ENCODE measurements at regions not wholly inside any gene's neighbourhood (a gene's known extent, or its start where the extent isn't known, plus 50 kb on each side); places are given as distances from the start of the nearest gene placed in this dataset.

GRCh38 chr15:66905954-66906353, 159.4 kb upstream of the SMAD3 start:
- no peak for DNase-seq
- Mint-ChIP-seq H3K9me3 (peaks cover 0 to 3% (median 0%) of the 10 kb centered on the region in 5 donors), H3K27me3 (peaks cover 7 to 27% of the 10 kb centered on the region in 2 donors), H3K4me1 (peaks cover 0 to 4% (median 3%) of the 10 kb centered on the region in 3 donors), H3K27ac (no peak overlapping the region), H3K36me3 (peaks cover 0 to 1% (median 0%) of the 10 kb centered on the region in 3 donors), H3K4me3 (no peak overlapping the region)
- H3K27me3 ChIP-seq (ENCODE audit: insufficient read depth, low read length, poor library complexity, severe bottlenecking), result no peaks in the 10 kb centered on the region
- H3K4me1 ChIP-seq (ENCODE audit: insufficient read depth, low read length), result no peaks in the 10 kb centered on the region
- H3K9me3 ChIP-seq (ENCODE audit: low read length), result no peaks in the 10 kb centered on the region
- H3K4me3 ChIP-seq (ENCODE audit: low read length), result no peak overlapping the region
- CTCF ChIA-PET, result no interaction called here
- POLR2A ChIA-PET, result no interaction called here
- no peaks in the 10 kb centered on the region for H3K36me3 ChIP-seq (ENCODE audit: insufficient read depth, low read length)
- no peak overlapping the region for H3K27ac ChIP-seq (ENCODE audit: low read depth, low read length)

- peak overlapping the region in 1 of 7 donors; percentile 77 for H3K4me3 Mint-ChIP-seq
- DNase-seq, result no peak
- H3K9me3 Mint-ChIP-seq, result peaks cover 0 to 3% (median 0%) of the 10 kb centered on the region in 5 donors
- CTCF ChIA-PET, result no interaction called here
- no peaks in the 10 kb centered on the region for H3K36me3 ChIP-seq (ENCODE audit: insufficient read depth, low read length)
- peaks cover 7 to 27% of the 10 kb centered on the region in 2 donors for H3K27me3 Mint-ChIP-seq
- no peak overlapping the region for H3K27ac Mint-ChIP-seq
- peaks cover 2 to 10% (median 7%) of the 10 kb centered on the region in 3 donors for H3K4me1 Mint-ChIP-seq
- H3K27ac ChIP-seq (ENCODE audit: low read depth, low read length), result no peak overlapping the region
- H3K4me1 ChIP-seq (ENCODE audit: insufficient read depth, low read length), result peaks cover 8% of the 10 kb centered on the region
- H3K27me3 ChIP-seq (ENCODE audit: insufficient read depth, low read length, poor library complexity, severe bottlenecking), result no peaks in the 10 kb centered on the region
- H3K4me3 ChIP-seq (ENCODE audit: low read length), result no peak overlapping the region
- H3K36me3 Mint-ChIP-seq, result peaks cover 0 to 1% (median 0%) of the 10 kb centered on the region in 3 donors
- POLR2A ChIA-PET, result no interaction called here
- H3K9me3 ChIP-seq (ENCODE audit: low read length), result no peaks in the 10 kb centered on the region
Observed at GRCh38 chr15:66906668-66907614, 158.5 kb upstream of the SMAD3 start.

GRCh38 chr15:66907826-66908743, 157.3 kb upstream of the SMAD3 start:
- Mint-ChIP-seq H3K36me3 (peaks cover 0 to 1% (median 0%) of the 10 kb centered on the region in 3 donors), H3K4me1 (peaks cover 7 to 19% (median 14%) of the 10 kb centered on the region in 3 donors)

GRCh38 chr15:66908744-66909095, 156.7 kb upstream of the SMAD3 start:
- no peaks in the 10 kb centered on the region for H3K27me3 ChIP-seq (ENCODE audit: insufficient read depth, low read length, poor library complexity, severe bottlenecking)
- peaks cover 14 to 27% of the 10 kb centered on the region in 2 donors for H3K27me3 Mint-ChIP-seq
- H3K9me3 ChIP-seq (ENCODE audit: low read length), result no peaks in the 10 kb centered on the region
- H3K36me3 Mint-ChIP-seq, result peaks cover 0 to 1% (median 0%) of the 10 kb centered on the region in 3 donors
- H3K4me1 Mint-ChIP-seq, result peaks cover 7 to 19% (median 12%) of the 10 kb centered on the region in 3 donors
- CTCF ChIA-PET, result interaction anchor here (0.8 to 1.2 kb wide), 2 partner anchors 9 to 13 kb away, joined by 3 to 4 read pairs; no protein-coding TSS in a partner anchor
- no peak overlapping the region for H3K4me3 Mint-ChIP-seq
- no peak overlapping the region for H3K4me3 ChIP-seq (ENCODE audit: low read length)
- POLR2A ChIA-PET, result no interaction called here
- no peak for DNase-seq
- H3K27ac ChIP-seq (ENCODE audit: low read depth, low read length), result no peak overlapping the region
- H3K27ac Mint-ChIP-seq, result peak overlapping the region in 1 of 8 donors; percentile 71
- peaks cover 0 to 3% (median 0%) of the 10 kb centered on the region in 5 donors for H3K9me3 Mint-ChIP-seq
- H3K36me3 ChIP-seq (ENCODE audit: insufficient read depth, low read length), result no peaks in the 10 kb centered on the region
- H3K4me1 ChIP-seq (ENCODE audit: insufficient read depth, low read length), result peaks cover 18% of the 10 kb centered on the region

More at GRCh38 chr15:66907826-66908743, 157.3 kb upstream of the SMAD3 start:
- H3K27ac ChIP-seq (ENCODE audit: low read depth, low read length), result no peak overlapping the region
- H3K27me3 ChIP-seq (ENCODE audit: insufficient read depth, low read length, poor library complexity, severe bottlenecking), result no peaks in the 10 kb centered on the region
- peaks cover 18% of the 10 kb centered on the region for H3K4me1 ChIP-seq (ENCODE audit: insufficient read depth, low read length)
- peaks cover 10 to 27% of the 10 kb centered on the region in 2 donors for H3K27me3 Mint-ChIP-seq
- no peak overlapping the region for H3K4me3 Mint-ChIP-seq
- no peaks in the 10 kb centered on the region for H3K9me3 ChIP-seq (ENCODE audit: low read length)
- peaks cover 0 to 3% (median 0%) of the 10 kb centered on the region in 5 donors for H3K9me3 Mint-ChIP-seq
- H3K4me3 ChIP-seq (ENCODE audit: low read length), result no peak overlapping the region
- ChIA-PET POLR2A (no interaction called here), CTCF (interaction anchor here (0.8 to 1.2 kb wide), 2 partner anchors 8 to 12 kb away, joined by 3 to 4 read pairs; no protein-coding TSS in a partner anchor)
- peak overlapping the region in 1 of 8 donors; percentile 71 for H3K27ac Mint-ChIP-seq
- no peak for DNase-seq
- no peaks in the 10 kb centered on the region for H3K36me3 ChIP-seq (ENCODE audit: insufficient read depth, low read length)

- ChIA-PET POLR2A (no interaction called here), CTCF (no interaction called here)
- peaks cover 0 to 3% (median 0%) of the 10 kb centered on the region in 5 donors for H3K9me3 Mint-ChIP-seq
- H3K4me3 Mint-ChIP-seq, result no peak overlapping the region
- peaks cover 7 to 16% (median 9%) of the 10 kb centered on the region in 3 donors for H3K4me1 Mint-ChIP-seq
- Histone ChIP-seq H3K27me3 (ENCODE audit: insufficient read depth, low read length, poor library complexity, severe bottlenecking) (peaks cover 1% of the 10 kb centered on the region), H3K36me3 (ENCODE audit: insufficient read depth, low read length) (no peaks in the 10 kb centered on the region), H3K4me1 (ENCODE audit: insufficient read depth, low read length) (peaks cover 18% of the 10 kb centered on the region), H3K27ac (ENCODE audit: low read depth, low read length) (no peak overlapping the region), H3K9me3 (ENCODE audit: low read length) (no peaks in the 10 kb centered on the region), H3K4me3 (ENCODE audit: low read length) (no peak overlapping the region)
- no peaks in the 10 kb centered on the region for H3K36me3 Mint-ChIP-seq
- DNase-seq, result no peak
- H3K27ac Mint-ChIP-seq, result no peak overlapping the region
- peaks cover 18 to 31% of the 10 kb centered on the region in 2 donors for H3K27me3 Mint-ChIP-seq
Observed at GRCh38 chr15:66909381-66909890, 156.0 kb upstream of the SMAD3 start.

- Histone ChIP-seq H3K4me1 (ENCODE audit: insufficient read depth, low read length) (peaks cover 18% of the 10 kb centered on the region), H3K4me3 (ENCODE audit: low read length) (no peak overlapping the region), H3K27me3 (ENCODE audit: insufficient read depth, low read length, poor library complexity, severe bottlenecking) (peaks cover 6% of the 10 kb centered on the region), H3K36me3 (ENCODE audit: insufficient read depth, low read length) (no peaks in the 10 kb centered on the region), H3K27ac (ENCODE audit: low read depth, low read length) (no peak overlapping the region), H3K9me3 (ENCODE audit: low read length) (no peaks in the 10 kb centered on the region)
- Mint-ChIP-seq H3K27ac (peak overlapping the region in 1 of 8 donors; percentile 84), H3K27me3 (peaks cover 21 to 38% of the 10 kb centered on the region in 2 donors), H3K9me3 (peaks cover 0 to 3% (median 0%) of the 10 kb centered on the region in 5 donors), H3K4me3 (no peak overlapping the region), H3K36me3 (peaks cover 0 to 7% (median 0%) of the 10 kb centered on the region in 3 donors), H3K4me1 (peaks cover 7 to 16% (median 9%) of the 10 kb centered on the region in 3 donors)
- ChIA-PET CTCF (no interaction called here), POLR2A (no interaction called here)
- no peak for DNase-seq
Observed at GRCh38 chr15:66911131-66911700, 154.2 kb upstream of the SMAD3 start.

- H3K36me3 Mint-ChIP-seq, result peaks cover 0 to 7% (median 0%) of the 10 kb centered on the region in 3 donors
- peak overlapping the region in 3 of 8 donors; percentile 41 to 63 (median 55) for H3K27ac Mint-ChIP-seq
- POLR2A ChIA-PET, result no interaction called here
- peaks cover 0 to 2% (median 0%) of the 10 kb centered on the region in 5 donors for H3K9me3 Mint-ChIP-seq
- Histone ChIP-seq H3K9me3 (ENCODE audit: low read length) (no peaks in the 10 kb centered on the region), H3K36me3 (ENCODE audit: insufficient read depth, low read length) (no peaks in the 10 kb centered on the region), H3K27me3 (ENCODE audit: insufficient read depth, low read length, poor library complexity, severe bottlenecking) (peaks cover 6% of the 10 kb centered on the region), H3K27ac (ENCODE audit: low read depth, low read length) (no peak overlapping the region), H3K4me3 (ENCODE audit: low read length) (no peak overlapping the region), H3K4me1 (ENCODE audit: insufficient read depth, low read length) (peaks cover 18% of the 10 kb centered on the region)
- H3K4me3 Mint-ChIP-seq, result peak overlapping the region in 4 of 7 donors; percentile 2 to 76 (median 22)
- peaks cover 7 to 16% (median 9%) of the 10 kb centered on the region in 3 donors for H3K4me1 Mint-ChIP-seq
- peaks cover 18 to 36% of the 10 kb centered on the region in 2 donors for H3K27me3 Mint-ChIP-seq
- DNase-seq, result peak in 3 of 5 donors; percentile 43 to 69 (median 62)
- CTCF ChIA-PET, result interaction anchor here (0.7 kb wide), 1 partner anchor 17 kb away, joined by 3 read pairs; no protein-coding TSS in a partner anchor
Observed at GRCh38 chr15:66912001-66912400, 153.4 kb upstream of the SMAD3 start.
